GM12891 (cell line): ENCODE measurements at regions not wholly inside any gene's neighbourhood (a gene's known extent, or its start where the extent isn't known, plus 50 kb on each side); places are given as distances from the start of the nearest gene placed in this dataset.

Source experiments
- PAX5 ChIP-seq: IDR thresholded peaks from 2 replicates; pipeline ENCODE4 v1.6.1; 2011; ENCODE audit warnings: low read length, moderate library complexity, mild to moderate bottlenecking; ENCODE audit not compliant: insufficient read depth, severe bottlenecking
- POLR2A ChIP-seq: IDR thresholded peaks from 2 replicates; pipeline ENCODE4 v1.6.1; 2011; ENCODE audit warnings: low read depth, low read length, control low read depth
- POLR2AphosphoS5 ChIP-seq: IDR thresholded peaks from 2 replicates; pipeline ENCODE4 v1.6.1; 2011; ENCODE audit warnings: low read depth, low read length, control low read depth
- TAF1 ChIP-seq: IDR thresholded peaks from 2 replicates; pipeline ENCODE4 v1.6.1; 2011; ENCODE audit warnings: low read depth, low read length, control low read depth

GRCh38 chr9:134983506-134984371, 66.0 kb upstream of the FCN1 start:
- TF ChIP-seq TAF1 (no peak), POLR2AphosphoS5 (no peak), POLR2A (no peak), PAX5 (no peak)
